ENCODE measurements at regions not wholly inside any gene's neighbourhood (a gene's known extent, or its start where the extent isn't known, plus 50 kb on each side); places are given as distances from the start of the nearest gene placed in this dataset.

DNA sequence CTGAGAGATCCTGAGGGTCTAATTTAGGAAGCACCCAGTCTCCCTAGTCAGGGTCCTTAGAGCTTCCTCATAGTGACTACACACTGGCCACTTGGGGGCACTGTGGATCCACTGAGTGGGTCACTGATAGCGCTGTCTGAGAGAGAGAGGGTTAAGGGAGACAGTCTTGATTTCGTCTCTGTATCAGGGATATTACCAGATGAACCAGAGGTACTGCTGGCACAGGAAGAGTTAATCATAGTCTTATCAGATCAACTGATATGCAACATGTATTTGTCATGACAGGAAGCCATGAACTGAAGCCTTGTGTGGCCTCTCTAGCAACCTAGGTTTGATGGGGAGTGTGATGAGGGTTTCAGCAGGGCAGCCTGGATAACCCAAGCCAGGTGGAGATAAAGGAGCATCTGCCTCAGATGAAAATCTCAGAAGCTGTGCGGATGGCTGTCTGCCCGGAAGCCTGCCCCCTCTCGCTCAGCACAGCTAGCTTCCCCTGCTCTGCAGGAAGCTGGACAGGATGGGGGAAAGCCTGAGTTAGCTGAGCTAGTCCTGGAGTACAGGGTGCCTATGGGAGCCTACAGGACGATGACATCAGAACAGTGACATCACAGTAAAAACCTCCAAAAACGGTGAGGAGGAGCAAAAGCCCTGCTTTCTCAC, 214.0 kb upstream of the PRSS1 start:
- Histone ChIP-seq H3K27ac (no peak overlapping the region), H3K27me3 (no peaks in the 10 kb centered on the region), H3K4me1 (ENCODE audit: control insufficient read depth in 1 of 2, insufficient read depth in 1 of 2, low read depth in 1 of 2, low read length in 1 of 2) (peaks cover 0 to 4% of the 10 kb centered on the region in 2 experiments), H3K4me3 (ENCODE audit: low read depth in 1 of 2, low read length in 1 of 2) (no peak overlapping the region), H3K9me3 (no peaks in the 10 kb centered on the region), H3K36me3 (no peaks in the 10 kb centered on the region)
- TF ChIP-seq, protein P1, sequence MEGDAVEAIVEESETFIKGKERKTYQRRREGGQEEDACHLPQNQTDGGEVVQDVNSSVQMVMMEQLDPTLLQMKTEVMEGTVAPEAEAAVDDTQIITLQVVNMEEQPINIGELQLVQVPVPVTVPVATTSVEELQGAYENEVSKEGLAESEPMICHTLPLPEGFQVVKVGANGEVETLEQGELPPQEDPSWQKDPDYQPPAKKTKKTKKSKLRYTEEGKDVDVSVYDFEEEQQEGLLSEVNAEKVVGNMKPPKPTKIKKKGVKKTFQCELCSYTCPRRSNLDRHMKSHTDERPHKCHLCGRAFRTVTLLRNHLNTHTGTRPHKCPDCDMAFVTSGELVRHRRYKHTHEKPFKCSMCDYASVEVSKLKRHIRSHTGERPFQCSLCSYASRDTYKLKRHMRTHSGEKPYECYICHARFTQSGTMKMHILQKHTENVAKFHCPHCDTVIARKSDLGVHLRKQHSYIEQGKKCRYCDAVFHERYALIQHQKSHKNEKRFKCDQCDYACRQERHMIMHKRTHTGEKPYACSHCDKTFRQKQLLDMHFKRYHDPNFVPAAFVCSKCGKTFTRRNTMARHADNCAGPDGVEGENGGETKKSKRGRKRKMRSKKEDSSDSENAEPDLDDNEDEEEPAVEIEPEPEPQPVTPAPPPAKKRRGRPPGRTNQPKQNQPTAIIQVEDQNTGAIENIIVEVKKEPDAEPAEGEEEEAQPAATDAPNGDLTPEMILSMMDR (IDR thresholded peaks at IDR 0.05): peak; percentile 17

- Histone ChIP-seq H3K27me3 (no peaks in the 10 kb centered on the region), H3K4me3 (ENCODE audit: low read depth in 1 of 2, low read length in 1 of 2) (no peak overlapping the region), H3K27ac (no peak overlapping the region), H3K9me3 (no peaks in the 10 kb centered on the region), H3K4me1 (ENCODE audit: control insufficient read depth in 1 of 2, insufficient read depth in 1 of 2, low read depth in 1 of 2, low read length in 1 of 2) (peaks cover 0 to 4% of the 10 kb centered on the region in 2 experiments), H3K36me3 (no peaks in the 10 kb centered on the region)
- TF ChIP-seq, protein P1 (IDR thresholded peaks at IDR 0.05): no peak
Observed at GRCh38 chr7:142534726-142535122, 214.5 kb upstream of the PRSS1 start.

DNA sequence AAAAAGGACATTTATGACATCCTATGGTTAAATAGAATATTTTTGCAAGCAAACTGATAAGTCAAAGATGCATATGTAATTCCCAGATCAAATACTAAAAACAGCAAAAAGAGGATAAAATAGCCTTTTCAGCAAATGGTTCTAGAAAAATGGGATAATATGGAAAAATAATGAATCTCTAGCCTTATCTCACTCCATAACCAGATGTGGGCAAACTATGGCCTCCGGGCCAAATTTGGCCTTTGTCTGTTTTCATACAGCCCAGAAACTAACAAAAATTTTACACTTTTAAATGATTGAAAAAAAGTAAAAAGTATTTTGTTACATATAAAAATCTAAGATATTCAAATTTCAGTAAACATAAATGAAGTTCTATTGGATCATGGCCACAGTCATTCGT, 215.4 kb upstream of the PRSS1 start:
- no peaks in the 10 kb centered on the region for H3K27me3 ChIP-seq
- TF ChIP-seq, protein P1 (IDR thresholded peaks at IDR 0.05): no peak
- H3K9me3 ChIP-seq: no peaks in the 10 kb centered on the region
- no peak overlapping the region for H3K27ac ChIP-seq
- peaks cover 0 to 4% of the 10 kb centered on the region in 2 experiments for H3K4me1 ChIP-seq (ENCODE audit: control insufficient read depth in 1 of 2, insufficient read depth in 1 of 2, low read depth in 1 of 2, low read length in 1 of 2)
- no peak overlapping the region for H3K4me3 ChIP-seq (ENCODE audit: low read depth in 1 of 2, low read length in 1 of 2)
- H3K36me3 ChIP-seq: no peaks in the 10 kb centered on the region

DNA sequence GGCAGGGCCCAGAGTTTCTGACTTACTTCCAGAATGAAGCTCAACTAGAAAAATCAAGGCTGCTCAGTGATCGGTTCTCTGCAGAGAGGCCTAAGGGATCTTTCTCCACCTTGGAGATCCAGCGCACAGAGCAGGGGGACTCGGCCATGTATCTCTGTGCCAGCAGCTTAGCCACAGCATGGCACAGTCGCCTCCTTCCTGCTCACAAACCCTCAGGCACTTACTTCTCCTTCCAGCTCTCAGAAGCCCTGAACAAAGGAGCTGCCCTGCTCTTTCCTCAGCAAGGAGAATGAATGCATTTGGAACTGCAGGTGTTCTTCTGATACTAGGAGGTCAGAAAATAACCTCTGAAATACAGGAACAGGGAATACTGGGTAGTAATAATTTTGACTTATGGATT, 219.7 kb upstream of the PRSS1 start:
- no peak overlapping the region for H3K27ac ChIP-seq
- H3K4me3 ChIP-seq (ENCODE audit: low read depth in 1 of 2, low read length in 1 of 2): no peak overlapping the region
- no peaks in the 10 kb centered on the region for H3K4me1 ChIP-seq (ENCODE audit: control insufficient read depth in 1 of 2, insufficient read depth in 1 of 2, low read depth in 1 of 2, low read length in 1 of 2)
- H3K36me3 ChIP-seq: no peaks in the 10 kb centered on the region
- no peaks in the 10 kb centered on the region for H3K27me3 ChIP-seq
- no peaks in the 10 kb centered on the region for H3K9me3 ChIP-seq
- TF ChIP-seq, protein P1 (IDR thresholded peaks at IDR 0.05): no peak

GRCh38 chr7:142528608-142529408, 220.5 kb upstream of the PRSS1 start:
- no peaks in the 10 kb centered on the region for H3K36me3 ChIP-seq
- no peaks in the 10 kb centered on the region for H3K9me3 ChIP-seq
- H3K27ac ChIP-seq: no peak overlapping the region
- H3K27me3 ChIP-seq: no peaks in the 10 kb centered on the region
- H3K4me3 ChIP-seq (ENCODE audit: low read depth in 1 of 2, low read length in 1 of 2): no peak overlapping the region
- TF ChIP-seq, protein P1 (IDR thresholded peaks at IDR 0.05): no peak
- H3K4me1 ChIP-seq (ENCODE audit: control insufficient read depth in 1 of 2, insufficient read depth in 1 of 2, low read depth in 1 of 2, low read length in 1 of 2): no peaks in the 10 kb centered on the region

Data from neutrophil (primary cell).